ENCODE measurements at regions not wholly inside any gene's neighbourhood (a gene's known extent, or its start where the extent isn't known, plus 50 kb on each side); places are given as distances from the start of the nearest gene placed in this dataset.
"Not testable (repeated sequence)": the region's sequence is repeated elsewhere in the genome, so short reads cannot be mapped to it uniquely, and the experiment has no call there.

- no peak for DNase-seq
Measured at GRCh38 chrX:104513162-104513561, 52.8 kb upstream of the IL1RAPL2 start.

- DNase-seq: no peak
Measured at GRCh38 chrX:104510801-104511200, 55.2 kb upstream of the IL1RAPL2 start.

- no peak for DNase-seq
Measured at GRCh38 chrX:104502460-104502859, 63.5 kb upstream of the IL1RAPL2 start.

- DNase-seq: no peak
Measured at GRCh38 chrX:104488811-104489210, 77.2 kb upstream of the IL1RAPL2 start.

GRCh38 chrX:104486691-104487090, 79.3 kb upstream of the IL1RAPL2 start:
- no peak for DNase-seq

GRCh38 chrX:104482757-104483156, 83.2 kb upstream of the IL1RAPL2 start:
- no peak for DNase-seq

- no peak for DNase-seq
Measured at GRCh38 chrX:104469771-104470170, 96.2 kb upstream of the IL1RAPL2 start.

GRCh38 chrX:104459796-104460195, 106.2 kb upstream of the IL1RAPL2 start:
- no peak for DNase-seq

- DNase-seq: not testable (repeated sequence)
Measured at GRCh38 chrX:104457130-104457529, 108.9 kb upstream of the IL1RAPL2 start.

- DNase-seq: no peak
Measured at GRCh38 chrX:104450316-104450715, 115.7 kb upstream of the IL1RAPL2 start.

GRCh38 chrX:104445591-104445990, 120.4 kb upstream of the IL1RAPL2 start:
- no peak for DNase-seq

- no peak for DNase-seq
Measured at GRCh38 chrX:104435249-104435648, 130.8 kb upstream of the IL1RAPL2 start.

GRCh38 chrX:104432321-104432720, 133.7 kb upstream of the IL1RAPL2 start:
- no peak for DNase-seq

GRCh38 chrX:104430742-104431119, 135.3 kb upstream of the IL1RAPL2 start:
- no peak for DNase-seq

GRCh38 chrX:104430072-104430741, 135.8 kb upstream of the IL1RAPL2 start:
- no peak for DNase-seq

- no peak for DNase-seq
Measured at GRCh38 chrX:104428231-104428630, 137.8 kb upstream of the IL1RAPL2 start.

- DNase-seq: no peak
Measured at GRCh38 chrX:104427693-104428092, 138.3 kb upstream of the IL1RAPL2 start.

GRCh38 chrX:104427073-104427472, 138.9 kb upstream of the IL1RAPL2 start:
- DNase-seq: no peak

GRCh38 chrX:104420907-104421306, 145.1 kb upstream of the IL1RAPL2 start:
- DNase-seq: no peak

- DNase-seq: no peak
Measured at GRCh38 chrX:104419926-104420325, 146.1 kb upstream of the IL1RAPL2 start.

- DNase-seq: no peak
Measured at GRCh38 chrX:104419211-104419610, 146.8 kb upstream of the IL1RAPL2 start.

- DNase-seq: no peak
Measured at GRCh38 chrX:104411800-104412199, 154.2 kb upstream of the IL1RAPL2 start.

GRCh38 chrX:104400387-104400786, 145.7 kb upstream of the ESX1 start:
- DNase-seq: no peak

- no peak for DNase-seq
Measured at GRCh38 chrX:104392350-104392749, 137.6 kb upstream of the ESX1 start.

GRCh38 chrX:104391906-104392305, 137.2 kb upstream of the ESX1 start:
- no peak for DNase-seq
